ENCODE measurements at regions not wholly inside any gene's neighbourhood (a gene's known extent, or its start where the extent isn't known, plus 50 kb on each side); places are given as distances from the start of the nearest gene placed in this dataset.
A peak's percentile ranks its signal among the peaks of the same experiment; 100 is the strongest.
"Not testable (repeated sequence)": the region's sequence is repeated elsewhere in the genome, so short reads cannot be mapped to it uniquely, and the experiment has no call there.

DNA sequence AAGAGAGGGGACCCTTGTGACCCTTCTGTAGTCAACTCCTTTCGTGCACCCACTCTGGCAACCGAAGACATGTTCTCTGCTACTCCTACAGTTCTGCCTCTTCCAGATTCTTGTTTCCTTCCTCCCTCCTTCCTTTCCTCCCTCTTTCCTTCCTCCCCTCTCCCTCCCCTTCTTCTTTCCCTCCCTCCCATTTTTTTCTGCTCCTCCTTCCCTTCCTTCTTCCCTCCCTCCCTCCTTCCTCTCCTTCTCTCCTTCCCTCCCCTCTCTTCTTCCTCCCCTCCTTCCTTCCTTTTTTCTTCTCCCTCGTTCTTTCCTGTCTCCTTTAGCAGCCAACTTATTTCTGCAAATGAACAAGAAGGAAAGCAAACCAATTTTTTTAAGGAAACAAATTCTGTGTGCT, 111.5 kb downstream of the NPTX2 start:
- no peak for DNase-seq (ENCODE audit: low spot score)

- DNase-seq (ENCODE audit: low spot score): no peak
Observed at GRCh38 chr7:98729121-98729520, 112.0 kb downstream of the NPTX2 start.

DNA sequence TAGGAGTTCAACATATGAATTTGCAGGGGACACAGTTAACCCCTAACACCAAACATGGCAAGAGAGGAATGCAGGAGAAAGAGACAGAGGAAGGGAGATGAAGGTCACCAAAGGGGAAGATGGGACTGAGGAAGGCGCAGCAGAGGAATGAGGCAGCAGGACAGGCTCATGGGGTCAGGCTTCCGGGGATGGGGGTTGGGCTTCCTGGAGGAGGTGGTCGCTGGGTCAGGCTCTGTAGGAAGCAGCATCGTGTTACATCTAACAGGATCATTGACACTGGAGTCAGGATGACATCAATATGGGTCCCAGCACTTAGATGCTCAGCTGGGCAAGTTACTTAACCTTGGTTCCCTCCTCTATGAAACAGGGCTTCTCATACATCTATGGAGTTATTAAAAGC, 113.2 kb downstream of the NPTX2 start:
- no peak for DNase-seq (ENCODE audit: low spot score)

DNA sequence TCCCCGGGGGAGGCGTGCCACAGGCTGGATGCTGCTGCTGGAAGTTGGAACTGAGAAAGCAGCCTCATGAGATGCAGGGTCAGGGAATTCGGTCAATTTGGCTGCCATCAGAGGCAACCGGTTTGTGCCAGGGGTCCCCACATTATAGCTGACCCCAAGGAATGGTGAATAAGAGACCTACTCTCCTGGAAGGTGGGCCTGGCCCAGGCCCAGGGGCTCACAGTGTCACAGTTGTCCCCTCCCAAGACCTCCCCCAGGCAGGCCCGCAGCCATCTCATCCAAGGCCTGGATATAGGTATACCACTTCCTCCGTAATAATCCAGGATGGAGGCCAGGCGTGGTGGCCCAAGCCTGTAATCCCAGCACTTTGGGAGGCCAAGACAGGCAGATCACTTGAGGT, 114.6 kb downstream of the NPTX2 start:
- no peak for DNase-seq (ENCODE audit: low spot score)

DNA sequence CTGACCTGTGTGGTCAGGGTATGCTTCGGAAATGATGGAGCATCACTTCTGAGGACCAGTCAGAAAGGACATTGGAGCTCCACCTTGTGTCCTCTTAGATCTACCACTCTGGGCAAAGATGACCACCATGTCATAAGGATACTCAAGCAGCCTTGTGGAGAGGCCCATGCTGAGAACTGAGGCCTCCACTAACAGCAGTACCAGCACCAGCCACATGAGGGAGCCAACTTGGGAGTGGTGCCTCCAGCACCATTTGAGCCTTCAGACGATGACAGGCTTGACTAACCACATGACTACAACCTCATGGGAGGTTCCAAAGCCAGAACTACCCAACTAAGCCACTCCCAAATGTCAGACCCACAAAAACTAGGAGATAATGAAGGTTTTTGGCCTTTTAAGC, 116.0 kb downstream of the NPTX2 start:
- no peak for DNase-seq (ENCODE audit: low spot score)

GRCh38 chr7:98735801-98736200, 118.7 kb downstream of the NPTX2 start:
- DNase-seq (ENCODE audit: low spot score): no peak

- not testable (repeated sequence) for DNase-seq (ENCODE audit: low spot score)
Observed at GRCh38 chr7:98736461-98736860, 119.4 kb downstream of the NPTX2 start.

DNA sequence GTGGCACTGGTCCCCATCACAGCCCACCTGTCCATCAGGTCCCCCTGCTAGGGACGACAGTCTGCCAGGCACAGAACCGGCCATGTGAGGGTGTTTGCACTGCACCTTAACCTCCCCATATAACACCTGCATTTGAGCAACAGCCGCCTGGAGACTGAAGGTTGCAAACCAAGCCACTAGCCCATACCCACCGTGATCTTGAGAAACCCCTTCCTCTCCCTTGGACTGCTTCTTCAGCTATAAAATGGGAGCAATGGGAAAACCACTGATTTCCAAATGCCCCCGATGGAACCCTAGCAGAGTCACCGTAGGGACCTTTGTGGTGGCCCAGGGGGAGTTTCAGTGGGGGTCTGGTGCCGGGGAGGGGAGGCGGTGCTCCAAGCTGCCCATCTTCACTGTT, 120.1 kb downstream of the NPTX2 start:
- DNase-seq (ENCODE audit: low spot score): no peak

DNA sequence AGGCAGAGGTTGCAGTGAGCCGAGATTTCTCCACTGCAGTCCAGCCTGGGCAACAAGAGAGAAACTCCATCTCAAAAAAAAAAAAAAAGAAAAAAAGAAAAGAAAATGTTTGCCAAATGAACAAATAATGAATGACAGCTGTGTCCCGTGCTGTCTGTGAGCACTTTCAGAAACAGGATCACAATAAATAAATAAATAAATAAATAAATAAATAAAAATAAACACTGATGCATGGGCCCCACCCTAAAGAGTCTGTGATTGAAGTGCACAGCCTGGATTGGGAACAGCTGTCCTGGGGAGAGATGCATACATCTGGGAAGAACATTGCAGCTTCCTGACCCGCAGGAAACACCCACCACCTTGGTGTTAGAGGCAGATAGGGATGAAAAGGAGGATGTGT, 123.6 kb downstream of the NPTX2 start:
- DNase-seq (ENCODE audit: low spot score): no peak

- peak; percentile 23 for DNase-seq (ENCODE audit: low spot score)
Observed at GRCh38 chr7:98745722-98746318, 124.0 kb downstream of the TMEM130 start.

GRCh38 chr7:98748090-98748489, 121.7 kb downstream of the TMEM130 start:
- no peak for DNase-seq (ENCODE audit: low spot score)

- no peak for DNase-seq (ENCODE audit: low spot score)
Observed at GRCh38 chr7:98753176-98753575, 116.6 kb downstream of the TMEM130 start.

DNA sequence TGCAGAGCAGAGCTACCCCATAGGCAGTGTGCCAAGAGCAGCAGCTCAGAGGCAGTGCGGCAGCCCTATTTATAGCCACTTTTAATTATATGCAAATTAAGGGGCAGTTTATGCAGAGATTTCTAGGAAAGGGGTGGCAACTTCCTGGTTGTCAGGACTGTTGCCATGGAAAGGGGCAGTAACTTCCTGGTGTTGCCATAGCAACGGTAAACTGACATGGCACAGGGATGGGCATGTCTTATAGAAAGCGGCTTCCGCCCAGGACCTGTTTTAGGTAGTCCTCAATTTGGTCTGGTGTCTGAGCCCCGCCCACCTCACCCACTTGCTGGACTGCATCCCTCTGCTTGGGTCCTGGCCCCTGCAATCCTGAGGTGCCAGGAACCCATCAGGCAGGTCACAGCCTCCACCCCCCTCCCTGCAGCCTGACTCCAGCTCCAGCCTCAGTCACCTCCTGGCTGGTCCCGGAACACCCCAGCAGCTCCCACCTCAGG, 115.8 kb downstream of the TMEM130 start:
- DNase-seq (ENCODE audit: low spot score): no peak

DNA sequence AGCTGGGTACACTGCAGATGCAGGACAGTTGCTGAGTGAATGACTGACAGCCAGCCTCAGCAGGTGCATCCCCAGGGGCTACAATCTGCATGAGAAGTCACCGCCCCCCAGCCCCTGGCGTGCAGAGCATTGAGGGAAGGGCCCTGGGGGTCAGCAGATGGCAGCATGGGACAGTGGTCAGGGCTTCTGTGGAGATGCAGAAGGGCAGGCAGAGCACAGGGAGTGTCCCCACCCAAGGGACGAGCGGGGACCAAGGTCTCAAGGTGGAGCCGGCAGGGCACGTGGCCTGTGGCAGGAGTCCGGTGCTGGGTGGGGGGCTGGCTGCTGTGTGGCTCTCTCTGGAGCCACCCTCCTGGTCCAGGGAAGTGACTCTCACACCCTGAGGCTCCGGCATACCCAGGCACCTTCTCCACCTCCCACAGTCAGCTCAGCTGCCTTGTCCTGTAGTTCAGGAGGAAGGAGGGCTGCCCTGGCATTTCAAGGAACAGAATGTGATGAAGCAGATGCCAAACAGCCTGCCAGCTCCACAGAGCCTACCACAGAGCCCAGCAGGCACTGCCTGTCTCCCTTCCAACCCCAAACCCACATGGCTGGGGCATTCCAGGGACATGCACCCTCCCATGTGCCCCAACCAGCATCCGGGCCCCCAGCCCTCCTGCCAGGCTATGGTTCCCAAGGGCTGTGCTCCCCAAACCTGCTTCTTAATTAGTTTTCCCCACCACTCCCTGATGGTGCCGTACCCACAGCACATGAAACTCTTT, 114.5 kb downstream of the TMEM130 start:
- DNase-seq (ENCODE audit: low spot score): no peak

DNA sequence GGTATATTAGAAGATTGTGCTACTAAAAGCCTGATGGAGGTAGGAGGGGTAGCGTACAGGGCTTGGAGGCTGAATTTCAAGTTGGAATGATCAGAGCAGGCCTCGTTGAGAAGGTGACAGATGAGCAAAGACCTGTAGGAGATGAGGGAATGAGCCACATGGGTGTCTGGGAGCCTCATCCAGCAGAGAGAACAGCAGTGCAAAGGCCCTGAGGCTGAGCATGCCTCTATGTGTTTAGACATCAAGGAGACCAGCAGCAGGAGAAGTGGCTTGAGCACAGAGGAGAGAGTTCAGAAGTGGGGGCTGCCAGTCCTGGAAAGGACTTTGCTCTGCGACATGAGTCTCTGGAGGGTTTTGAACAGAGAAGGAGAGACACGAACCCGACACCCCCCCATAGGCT, 111.7 kb downstream of the TMEM130 start:
- no peak for DNase-seq (ENCODE audit: low spot score)

DNA sequence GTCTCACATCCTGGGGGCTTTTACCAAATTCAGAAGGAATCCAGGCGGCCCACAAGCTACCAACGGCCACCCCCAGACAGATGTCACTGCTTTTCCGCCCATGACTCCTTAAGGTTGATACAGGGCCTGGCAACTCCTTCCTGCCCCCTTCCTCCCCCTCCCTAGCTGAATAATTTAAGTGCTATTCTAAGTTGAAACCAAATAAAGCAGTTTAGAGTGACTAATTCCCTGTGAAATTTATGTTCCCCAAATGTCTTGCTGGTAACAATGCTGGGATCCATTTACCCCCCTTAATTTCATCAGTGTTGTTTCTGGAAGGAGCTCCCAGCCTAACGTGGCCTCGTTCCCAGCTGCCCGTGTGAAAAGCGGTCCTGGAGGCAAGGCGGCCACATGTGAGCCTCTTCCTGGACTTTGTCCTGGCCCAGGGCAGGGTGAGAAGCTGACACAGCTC, 109.6 kb downstream of the TMEM130 start:
- DNase-seq (ENCODE audit: low spot score): no peak

- no peak for DNase-seq (ENCODE audit: low spot score)
Observed at GRCh38 chr7:98761225-98761624, 108.6 kb downstream of the TMEM130 start.

- DNase-seq (ENCODE audit: low spot score): no peak
Observed at GRCh38 chr7:98762620-98763019, 107.2 kb downstream of the TMEM130 start.

DNA sequence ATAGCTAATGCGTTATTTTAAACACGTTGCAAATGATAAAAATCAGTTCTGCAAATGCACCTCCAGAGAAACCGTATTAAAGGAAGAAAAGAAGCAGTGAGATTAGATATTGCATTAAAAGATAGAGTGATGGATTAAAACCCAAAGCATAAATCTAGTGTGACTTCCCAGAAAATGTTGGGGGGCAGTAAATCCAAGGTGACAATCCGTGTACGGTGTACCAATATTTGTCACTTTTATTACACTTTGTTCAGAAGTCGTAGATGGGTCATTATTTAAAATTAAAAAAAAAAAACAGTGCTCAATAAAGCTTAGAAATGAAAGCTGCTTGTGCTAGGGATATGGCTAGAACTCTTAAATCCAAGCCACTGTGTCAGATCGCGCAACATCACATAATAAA, 106.4 kb downstream of the TMEM130 start:
- DNase-seq (ENCODE audit: low spot score): no peak

DNA sequence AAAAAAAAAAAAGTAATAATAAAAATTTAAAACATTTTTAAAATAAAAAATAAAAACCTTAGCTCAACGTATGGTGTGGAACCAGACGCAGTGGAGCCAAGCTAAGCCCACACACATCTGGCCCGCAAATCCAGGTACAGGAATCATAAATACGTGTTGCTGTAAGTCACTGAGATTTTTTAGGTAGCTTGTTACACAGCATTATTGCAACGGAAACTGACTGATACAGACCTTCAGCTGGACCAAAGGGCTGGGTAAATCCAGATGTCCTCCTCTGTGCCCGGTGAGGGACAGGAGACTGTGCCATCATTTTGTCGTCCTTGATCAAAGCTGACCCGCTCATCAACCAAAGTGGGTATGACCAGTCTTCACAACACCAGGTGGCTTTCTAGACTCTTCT, 104.9 kb downstream of the TMEM130 start:
- DNase-seq (ENCODE audit: low spot score): no peak

DNA sequence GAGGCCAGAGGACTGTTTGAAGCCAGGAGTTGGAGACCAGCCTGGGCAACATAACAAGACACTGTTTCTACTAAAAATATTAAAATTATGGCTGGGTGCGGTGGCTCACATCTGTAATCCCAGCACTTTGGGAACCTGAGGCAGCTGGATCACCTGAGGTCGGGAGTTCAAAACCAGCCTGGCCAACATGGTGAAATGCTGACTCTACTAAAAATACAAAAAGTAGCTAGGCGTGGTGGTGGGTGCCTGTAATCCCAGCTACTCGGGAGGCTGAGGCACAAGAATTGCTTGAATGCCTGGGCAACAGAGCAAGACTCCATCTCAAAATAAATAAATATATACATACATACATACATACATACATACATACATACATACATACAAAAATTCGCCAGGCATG, 99.7 kb downstream of the TMEM130 start:
- DNase-seq (ENCODE audit: low spot score): not testable (repeated sequence)

DNA sequence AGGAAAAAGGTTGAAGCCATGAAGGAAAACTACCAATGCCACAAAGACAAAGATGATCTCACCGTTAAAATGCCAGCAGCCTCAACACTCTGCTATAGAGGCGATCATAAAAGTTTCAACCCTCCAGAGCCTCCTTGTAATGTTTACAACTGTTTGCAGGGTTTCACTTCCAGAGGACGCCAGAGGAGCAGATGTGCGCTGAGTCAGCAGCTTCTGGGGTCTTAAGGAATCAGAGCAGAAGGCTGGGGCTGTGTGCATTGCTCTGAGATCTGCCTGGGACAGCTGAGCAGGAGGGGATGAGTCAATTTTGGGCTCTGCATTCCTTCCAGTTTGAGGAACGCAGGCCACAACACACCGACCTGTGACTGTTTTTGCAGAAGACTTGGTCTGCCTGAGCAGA, 98.3 kb downstream of the TMEM130 start:
- no peak for DNase-seq (ENCODE audit: low spot score)

- no peak for DNase-seq (ENCODE audit: low spot score)
Observed at GRCh38 chr7:98771941-98772603, 97.7 kb downstream of the TMEM130 start.

All from globus pallidus (tissue), 1 donor.